ENCODE measurements at regions not wholly inside any gene's neighbourhood (a gene's known extent, or its start where the extent isn't known, plus 50 kb on each side); places are given as distances from the start of the nearest gene placed in this dataset.

- TF ChIP-seq CTCF (IDR thresholded peaks at IDR 0.05; ENCODE audit: extremely low read depth, missing control alignments), result no peak
Observed at GRCh38 chr18:6633310-6633709, 96.2 kb upstream of the ARHGAP28 start.

GRCh38 chr18:6636091-6636490, 93.4 kb upstream of the ARHGAP28 start:
- no peak for TF ChIP-seq CTCF (IDR thresholded peaks at IDR 0.05; ENCODE audit: extremely low read depth, missing control alignments)
- DNase-seq (ENCODE audit: low spot score), result no peak

More at GRCh38 chr18:6633310-6633709, 96.2 kb upstream of the ARHGAP28 start:
- DNase-seq (ENCODE audit: low spot score), result no peak

- no peak for TF ChIP-seq CTCF (IDR thresholded peaks at IDR 0.05; ENCODE audit: extremely low read depth, missing control alignments)
- DNase-seq (ENCODE audit: low spot score), result no peak
Observed at GRCh38 chr18:6638447-6638846, 91.1 kb upstream of the ARHGAP28 start.

GRCh38 chr18:6639305-6639704, 90.2 kb upstream of the ARHGAP28 start:
- no peak for DNase-seq (ENCODE audit: low spot score)
- TF ChIP-seq CTCF (IDR thresholded peaks at IDR 0.05; ENCODE audit: extremely low read depth, missing control alignments), result no peak

GRCh38 chr18:6644836-6645627, 84.5 kb upstream of the ARHGAP28 start:
- TF ChIP-seq CTCF (IDR thresholded peaks at IDR 0.05; ENCODE audit: extremely low read depth, missing control alignments), result no peak
- no peak for DNase-seq (ENCODE audit: low spot score)

- no peak for TF ChIP-seq CTCF (IDR thresholded peaks at IDR 0.05; ENCODE audit: extremely low read depth, missing control alignments)
- no peak for DNase-seq (ENCODE audit: low spot score)
Observed at GRCh38 chr18:6646801-6647200, 82.7 kb upstream of the ARHGAP28 start.

GRCh38 chr18:6648581-6648980, 80.9 kb upstream of the ARHGAP28 start:
- TF ChIP-seq CTCF (IDR thresholded peaks at IDR 0.05; ENCODE audit: extremely low read depth, missing control alignments), result no peak
- no peak for DNase-seq (ENCODE audit: low spot score)

Measured in GM20000 (cell line).